Activated CD4-positive, alpha-beta T cell treated with anti-CD3 and anti-CD28 coated beads, Interleukin-2, amount 10 ng/mL, durations not matched to agents 7 days and 5 days (primary cell): ENCODE measurements at regions not wholly inside any gene's neighbourhood (a gene's known extent, or its start where the extent isn't known, plus 50 kb on each side); places are given as distances from the start of the nearest gene placed in this dataset.

Experiments
- CTCF ChIA-PET: fragments of 350-600 bp; sonication (Branson Sonifier 250); formaldehyde crosslinking; loops from one replicate; lab custom pipeline; 2021; ENCODE audit warnings: antibody characterized with exemption; lab: Charles Lee
- POLR2A ChIA-PET: fragments of 350-600 bp; sonication (Branson Sonifier 250); formaldehyde crosslinking; loops from one replicate; lab custom pipeline; 2021; ENCODE audit warnings: antibody characterized with exemption; lab: Charles Lee
- DNase-seq: peaks from one replicate; pipeline ENCODE4 v3.0.0-alpha.2; 2020
- H3K27ac Mint-ChIP-seq: one replicate; pipeline ENCODE4 v1.8.0; 2021; ENCODE audit warnings: mild to moderate bottlenecking, moderate library complexity, mixed read lengths
- H3K27me3 Mint-ChIP-seq: one replicate; pipeline ENCODE4 v1.8.0; 2021; ENCODE audit warnings: mixed read lengths
- H3K36me3 Mint-ChIP-seq: one replicate; pipeline ENCODE4 v1.8.0; 2021; ENCODE audit warnings: low read depth, mixed read lengths
- H3K4me1 Mint-ChIP-seq: one replicate; pipeline ENCODE4 v1.8.0; 2021; ENCODE audit warnings: mixed read lengths
- H3K4me3 Mint-ChIP-seq: one replicate; pipeline ENCODE4 v1.8.0; 2021; ENCODE audit warnings: mild to moderate bottlenecking, moderate library complexity, mixed read lengths
- H3K9me3 Mint-ChIP-seq: one replicate; pipeline ENCODE4 v1.8.0; 2021; ENCODE audit warnings: mixed read lengths

GRCh38 chr14:58797010-58797429 lies 159.3 kb downstream of the DACT1 start:
- POLR2A ChIA-PET = no interaction called here
- no peaks in the 10 kb centered on the region for H3K4me1 Mint-ChIP-seq
- no peaks in the 10 kb centered on the region for H3K36me3 Mint-ChIP-seq
- no peak overlapping the region for H3K4me3 Mint-ChIP-seq
- peaks cover 15% of the 10 kb centered on the region for H3K27me3 Mint-ChIP-seq
- no peaks in the 10 kb centered on the region for H3K9me3 Mint-ChIP-seq
- no peak overlapping the region for H3K27ac Mint-ChIP-seq
- DNase-seq = no peak
- CTCF ChIA-PET = no interaction called here

DNA sequence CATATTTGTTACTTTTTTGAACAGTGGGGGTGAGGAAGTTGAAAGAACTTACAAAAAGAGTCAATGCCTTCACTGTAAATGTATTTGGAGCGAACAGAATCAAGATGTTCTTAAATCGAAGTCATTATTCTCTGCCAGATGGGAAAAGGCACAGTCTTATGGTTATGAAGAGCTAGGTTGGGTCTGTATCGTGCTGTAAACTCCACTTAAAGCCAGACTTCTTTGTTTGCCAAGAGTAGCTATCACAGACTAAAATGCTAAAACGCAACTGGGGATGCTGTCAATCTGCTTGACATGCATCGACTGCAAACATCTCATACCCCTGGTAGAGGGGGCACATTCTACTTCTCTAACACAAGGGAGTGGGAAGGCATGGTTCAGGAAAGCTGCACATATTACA lies 160.4 kb downstream of the DACT1 start:
- ChIA-PET CTCF (interaction anchor here (0.6 kb wide), 1 partner anchor 36 kb away, joined by 4 read pairs; no protein-coding TSS in a partner anchor), POLR2A (no interaction called here)
- Mint-ChIP-seq H3K27ac (no peak overlapping the region), H3K4me3 (no peak overlapping the region), H3K36me3 (no peaks in the 10 kb centered on the region), H3K27me3 (peaks cover 15% of the 10 kb centered on the region), H3K4me1 (no peaks in the 10 kb centered on the region), H3K9me3 (no peaks in the 10 kb centered on the region)
- DNase-seq = no peak

GRCh38 chr14:58801086-58801485 lies 163.3 kb downstream of the DACT1 start:
- POLR2A ChIA-PET = no interaction called here
- H3K4me3 Mint-ChIP-seq = no peak overlapping the region
- no peaks in the 10 kb centered on the region for H3K9me3 Mint-ChIP-seq
- CTCF ChIA-PET = no interaction called here
- H3K4me1 Mint-ChIP-seq = no peaks in the 10 kb centered on the region
- no peaks in the 10 kb centered on the region for H3K36me3 Mint-ChIP-seq
- no peak for DNase-seq
- no peak overlapping the region for H3K27ac Mint-ChIP-seq
- H3K27me3 Mint-ChIP-seq = peaks cover 9% of the 10 kb centered on the region

DNA sequence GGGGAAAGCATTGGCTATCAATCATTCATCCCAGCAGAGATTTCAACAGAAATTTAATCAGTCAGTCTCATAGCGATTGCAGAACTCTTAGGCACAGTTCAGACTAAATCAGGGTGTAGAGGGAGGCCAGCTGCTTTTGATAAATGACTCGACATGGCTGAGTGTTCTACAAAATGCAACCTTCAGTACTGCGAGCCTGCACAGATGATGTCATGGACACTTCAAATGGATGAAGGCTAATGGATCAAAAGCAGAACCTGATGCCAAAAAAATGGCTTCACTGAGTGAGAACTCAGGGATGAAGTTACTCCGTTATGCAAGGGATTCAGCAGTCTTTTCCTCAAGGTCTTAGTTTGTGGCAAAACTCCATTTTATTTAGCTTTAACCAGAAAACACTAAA lies 167.3 kb downstream of the DACT1 start:
- no peak for DNase-seq
- Mint-ChIP-seq H3K4me3 (no peak overlapping the region), H3K36me3 (no peaks in the 10 kb centered on the region), H3K9me3 (no peaks in the 10 kb centered on the region), H3K27me3 (peaks cover 7% of the 10 kb centered on the region), H3K4me1 (no peaks in the 10 kb centered on the region), H3K27ac (no peak overlapping the region)
- POLR2A ChIA-PET = no interaction called here
- CTCF ChIA-PET = no interaction called here

DNA sequence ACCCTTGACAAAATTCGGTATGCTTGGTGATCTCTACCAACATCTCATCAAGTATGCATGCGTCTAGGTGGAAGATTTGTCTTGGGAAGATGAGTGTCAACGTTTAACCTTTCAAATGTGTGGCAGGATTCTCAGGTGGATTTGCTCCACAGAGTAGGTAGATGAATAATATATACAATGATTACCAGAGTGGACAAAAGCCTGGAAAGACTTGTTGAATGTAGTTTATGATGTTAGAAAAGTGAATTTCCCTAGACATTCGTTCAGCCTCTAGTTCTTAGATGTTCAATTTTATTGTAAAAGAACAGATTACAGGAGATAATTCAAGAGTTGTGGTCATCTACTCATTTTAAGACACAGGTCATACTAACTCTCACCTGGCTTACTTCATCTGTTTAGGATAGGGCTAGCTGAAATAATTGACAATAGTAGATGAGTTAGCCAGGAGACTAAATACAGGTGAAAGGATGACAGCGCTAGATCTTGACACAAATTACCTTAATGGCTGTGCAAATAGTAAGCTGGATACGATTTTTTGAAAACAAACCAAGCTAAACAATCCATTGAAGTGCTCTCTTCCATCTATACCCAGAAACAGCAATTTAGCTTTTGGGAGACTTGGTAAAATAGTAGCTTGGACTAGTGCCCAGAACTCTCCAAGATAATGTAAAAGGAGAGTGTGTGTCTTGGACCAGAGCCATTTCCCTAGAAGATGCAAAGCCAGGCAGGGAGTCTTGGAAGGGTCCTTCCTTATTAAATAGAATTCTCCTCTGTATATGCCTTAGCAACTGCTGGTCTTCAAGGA lies 168.0 kb downstream of the DACT1 start:
- no peak overlapping the region for H3K27ac Mint-ChIP-seq
- H3K4me1 Mint-ChIP-seq = no peaks in the 10 kb centered on the region
- CTCF ChIA-PET = no interaction called here
- H3K4me3 Mint-ChIP-seq = no peak overlapping the region
- POLR2A ChIA-PET = no interaction called here
- no peaks in the 10 kb centered on the region for H3K36me3 Mint-ChIP-seq
- H3K9me3 Mint-ChIP-seq = no peaks in the 10 kb centered on the region
- H3K27me3 Mint-ChIP-seq = peaks cover 7% of the 10 kb centered on the region
- DNase-seq = no peak

GRCh38 chr14:58807191-58807590 lies 169.4 kb downstream of the DACT1 start:
- H3K4me1 Mint-ChIP-seq = no peaks in the 10 kb centered on the region
- POLR2A ChIA-PET = no interaction called here
- CTCF ChIA-PET = no interaction called here

GRCh38 chr14:58808828-58809227 lies 171.1 kb downstream of the DACT1 start:
- ChIA-PET POLR2A (no interaction called here), CTCF (no interaction called here)
- no peak overlapping the region for H3K4me3 Mint-ChIP-seq
- no peak for DNase-seq
- H3K36me3 Mint-ChIP-seq = no peaks in the 10 kb centered on the region
- no peaks in the 10 kb centered on the region for H3K9me3 Mint-ChIP-seq
- H3K4me1 Mint-ChIP-seq = no peaks in the 10 kb centered on the region
- peaks cover 2% of the 10 kb centered on the region for H3K27me3 Mint-ChIP-seq
- H3K27ac Mint-ChIP-seq = no peak overlapping the region

More at GRCh38 chr14:58807191-58807590, 169.4 kb downstream of the DACT1 start:
- Mint-ChIP-seq H3K9me3 (no peaks in the 10 kb centered on the region), H3K36me3 (no peaks in the 10 kb centered on the region), H3K27me3 (peaks cover 2% of the 10 kb centered on the region), H3K4me3 (no peak overlapping the region), H3K27ac (no peak overlapping the region)
- DNase-seq = no peak

DNA sequence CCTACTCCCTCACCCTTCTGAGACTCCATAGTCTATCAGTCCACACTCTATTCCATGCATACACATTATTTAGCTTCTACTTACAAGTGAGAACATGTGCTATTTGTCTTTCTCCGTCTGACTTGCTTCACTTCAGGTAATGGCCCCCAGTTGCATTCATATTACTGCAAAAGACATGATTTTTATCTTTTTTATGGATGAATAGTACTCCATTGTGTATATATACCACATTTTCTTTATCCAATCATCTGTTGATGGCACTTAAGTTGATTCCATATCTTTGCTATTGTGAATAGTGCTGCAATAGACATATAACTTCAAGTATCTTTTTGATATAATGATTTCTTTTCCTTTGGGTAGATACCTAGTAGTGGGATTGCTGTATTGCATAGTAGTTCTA lies 171.8 kb downstream of the DACT1 start:
- no peak overlapping the region for H3K27ac Mint-ChIP-seq
- peaks cover 2% of the 10 kb centered on the region for H3K27me3 Mint-ChIP-seq
- CTCF ChIA-PET = no interaction called here
- no peaks in the 10 kb centered on the region for H3K36me3 Mint-ChIP-seq
- no peak overlapping the region for H3K4me3 Mint-ChIP-seq
- no peaks in the 10 kb centered on the region for H3K9me3 Mint-ChIP-seq
- POLR2A ChIA-PET = no interaction called here
- DNase-seq = no peak
- no peaks in the 10 kb centered on the region for H3K4me1 Mint-ChIP-seq

DNA sequence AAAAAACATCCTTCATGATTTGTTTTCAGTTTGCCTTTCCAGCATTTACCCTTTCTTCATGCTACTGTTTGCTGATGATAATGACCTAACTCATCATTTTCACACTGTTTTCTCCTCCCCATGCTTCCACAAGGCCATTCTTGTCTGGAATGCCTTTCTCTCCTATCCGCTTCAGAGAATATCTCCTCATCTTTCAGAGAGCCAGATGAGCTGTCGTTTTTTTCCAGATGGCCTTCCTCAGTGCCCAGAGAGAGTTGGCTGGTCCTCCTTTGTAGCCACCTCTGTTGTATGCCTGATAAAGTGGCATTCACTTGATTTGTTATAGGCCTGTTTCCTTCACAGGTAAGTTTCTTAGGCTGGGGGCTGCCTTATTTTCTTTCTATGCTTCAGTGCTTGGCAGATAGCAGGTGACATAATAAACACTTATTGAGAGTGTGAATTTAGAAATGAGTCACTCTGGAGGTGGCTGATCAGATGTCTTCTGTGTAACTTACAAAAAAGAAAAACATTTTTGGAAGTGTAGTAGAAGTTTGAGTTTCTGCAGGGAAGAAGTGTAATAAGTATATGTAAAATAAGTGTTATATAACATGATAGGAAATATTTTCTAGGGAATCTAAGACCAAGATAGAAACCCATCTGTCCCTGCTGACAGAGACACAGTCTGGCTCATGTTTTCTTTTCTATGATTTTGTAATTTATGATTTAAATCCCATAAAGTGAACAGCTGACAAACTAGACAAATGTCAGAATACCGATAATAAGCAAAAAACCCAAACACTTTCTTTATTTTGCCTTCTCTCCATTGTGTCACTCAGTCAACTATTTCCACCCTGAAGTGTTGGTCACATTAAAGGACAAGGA lies 174.5 kb downstream of the DACT1 start:
- no peak for DNase-seq
- Mint-ChIP-seq H3K27me3 (peaks cover 2% of the 10 kb centered on the region), H3K27ac (no peak overlapping the region), H3K36me3 (no peaks in the 10 kb centered on the region), H3K4me1 (no peaks in the 10 kb centered on the region), H3K4me3 (no peak overlapping the region), H3K9me3 (no peaks in the 10 kb centered on the region)
- ChIA-PET CTCF (no interaction called here), POLR2A (no interaction called here)

DNA sequence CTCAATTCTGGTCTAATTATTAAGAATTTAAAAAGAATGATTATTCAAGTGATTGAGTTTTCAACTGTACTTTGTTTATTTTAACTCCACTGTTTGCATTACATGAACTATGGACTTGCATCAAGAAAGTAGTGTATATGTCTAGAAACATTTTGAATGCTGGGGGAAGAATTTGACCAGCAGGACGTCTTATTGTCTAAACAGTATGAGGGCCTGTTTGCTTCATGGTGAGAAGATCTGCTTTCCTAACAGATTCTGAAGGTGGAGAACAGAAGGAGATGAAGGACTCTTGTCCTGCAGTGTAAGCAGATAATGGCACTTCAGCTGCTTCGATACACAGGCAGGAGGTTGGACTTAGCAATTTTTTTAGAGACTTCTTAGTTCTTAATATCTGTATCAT lies 176.0 kb downstream of the DACT1 start:
- CTCF ChIA-PET = no interaction called here

DNA sequence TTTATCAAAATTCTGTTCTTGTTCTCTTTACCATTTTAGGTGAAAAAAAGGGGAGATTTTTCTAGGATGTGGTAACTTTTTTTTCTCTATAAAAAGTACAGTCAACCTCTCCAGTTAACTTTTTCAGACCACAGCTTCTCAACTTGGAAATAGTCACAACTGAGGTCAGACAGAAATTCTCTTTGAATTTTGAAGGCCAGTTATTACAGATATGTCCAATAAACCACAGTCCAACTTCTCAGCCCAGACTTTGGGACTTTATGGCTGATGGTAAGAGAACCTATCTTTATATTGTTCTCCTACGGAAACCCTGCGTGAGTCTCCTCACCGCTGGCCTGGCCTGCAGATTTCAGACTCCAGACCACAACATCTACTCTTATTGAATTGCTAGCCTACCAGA lies 176.7 kb downstream of the DACT1 start:
- ChIA-PET POLR2A (no interaction called here), CTCF (no interaction called here)
- Mint-ChIP-seq H3K9me3 (no peaks in the 10 kb centered on the region), H3K27ac (no peak overlapping the region), H3K36me3 (no peaks in the 10 kb centered on the region), H3K4me3 (no peak overlapping the region), H3K27me3 (peaks cover under 1% of the 10 kb centered on the region), H3K4me1 (no peaks in the 10 kb centered on the region)
- no peak for DNase-seq

More for the DNA sequence above, 176.0 kb downstream of the DACT1 start:
- H3K36me3 Mint-ChIP-seq = no peaks in the 10 kb centered on the region
- H3K9me3 Mint-ChIP-seq = no peaks in the 10 kb centered on the region
- POLR2A ChIA-PET = no interaction called here
- H3K27me3 Mint-ChIP-seq = peaks cover 2% of the 10 kb centered on the region
- no peaks in the 10 kb centered on the region for H3K4me1 Mint-ChIP-seq
- no peak overlapping the region for H3K27ac Mint-ChIP-seq
- H3K4me3 Mint-ChIP-seq = no peak overlapping the region
- no peak for DNase-seq

- no peaks in the 10 kb centered on the region for H3K36me3 Mint-ChIP-seq
- H3K4me3 Mint-ChIP-seq = no peak overlapping the region
- ChIA-PET POLR2A (no interaction called here), CTCF (no interaction called here)
- no peaks in the 10 kb centered on the region for H3K27me3 Mint-ChIP-seq
- no peak overlapping the region for H3K27ac Mint-ChIP-seq
- no peaks in the 10 kb centered on the region for H3K9me3 Mint-ChIP-seq
- no peak for DNase-seq
- H3K4me1 Mint-ChIP-seq = no peaks in the 10 kb centered on the region
Measured at GRCh38 chr14:58815161-58815701, 177.5 kb downstream of the DACT1 start.

DNA sequence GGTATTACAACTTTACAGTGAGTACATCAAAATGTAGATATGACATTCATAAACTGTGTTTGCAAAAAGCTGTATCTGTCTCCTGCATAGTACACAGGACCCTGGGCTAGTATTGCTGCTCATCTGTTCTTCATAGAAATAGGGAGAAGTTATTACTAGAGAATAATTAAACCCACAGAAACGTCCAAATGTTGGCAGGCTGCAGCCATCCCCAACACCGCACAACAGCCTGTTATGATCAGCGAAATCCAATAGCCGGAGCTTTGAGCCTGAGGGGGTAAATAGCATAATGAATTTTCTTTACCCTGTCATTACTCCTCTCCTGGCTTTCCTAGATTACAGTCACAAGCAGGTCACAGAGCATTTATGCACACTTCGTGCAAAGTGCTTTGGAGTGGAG lies 178.0 kb downstream of the DACT1 start:
- H3K4me1 Mint-ChIP-seq = no peaks in the 10 kb centered on the region
- CTCF ChIA-PET = no interaction called here
- DNase-seq = no peak
- no peak overlapping the region for H3K4me3 Mint-ChIP-seq
- H3K27me3 Mint-ChIP-seq = no peaks in the 10 kb centered on the region
- no peak overlapping the region for H3K27ac Mint-ChIP-seq
- H3K36me3 Mint-ChIP-seq = no peaks in the 10 kb centered on the region
- H3K9me3 Mint-ChIP-seq = no peaks in the 10 kb centered on the region
- POLR2A ChIA-PET = no interaction called here
